HCT116 (cell line): ENCODE measurements at regions not wholly inside any gene's neighbourhood (a gene's known extent, or its start where the extent isn't known, plus 50 kb on each side); places are given as distances from the start of the nearest gene placed in this dataset.

ENCODE experiments used
- CTCF ChIP-seq, 3 experiments: fragments of 200-600 bp in 1 of 3; sonication (generic) in 1 of 3; IDR thresholded peaks in 2 of 3; conservative IDR thresholded peaks in 1 of 3; 2 replicates each; pipeline ENCODE4 v1.5.1; 2012 to 2017; ENCODE audit warnings: low read depth in 2 of 3, low read length in 2 of 3, antibody characterized with exemption in 1 of 3, borderline replicate concordance in 1 of 3, control low read depth in 1 of 3, mild to moderate bottlenecking in 1 of 3, mixed read lengths in 1 of 3, mixed run types in 1 of 3, moderate library complexity in 1 of 3; ENCODE audit not compliant: insufficient read depth in 1 of 3
- REST ChIP-seq: IDR thresholded peaks from 2 replicates; pipeline ENCODE4 v1.6.1; 2012; ENCODE audit warnings: low read depth

GRCh38 chr6:68160348-68160747 lies 474.7 kb upstream of the ADGRB3 start:
- TF ChIP-seq REST, result no peak
- TF ChIP-seq CTCF (IDR thresholded peaks at IDR 0.05 in 2 of 3, conservative IDR thresholded peaks at IDR 0.05 in 1 of 3; ENCODE audit: borderline replicate concordance in 1 of 3, insufficient read depth in 1 of 3, low read depth in 2 of 3, low read length in 2 of 3), result no peak
